GM18951 (cell line): ENCODE measurements at regions not wholly inside any gene's neighbourhood (a gene's known extent, or its start where the extent isn't known, plus 50 kb on each side); places are given as distances from the start of the nearest gene placed in this dataset.

Source experiments
- POLR2A ChIP-seq: IDR thresholded peaks from 4 replicates; pipeline ENCODE4 v1.6.1; 2011; ENCODE audit warnings: mild to moderate bottlenecking; ENCODE audit not compliant: insufficient read length, insufficient read depth; ENCODE audit errors: extremely low read depth
- in situ Hi-C: fragments of 300-500 bp; cut with MboI; formaldehyde crosslinking; loops from one replicate; pipeline ENCODE4 v1.12.0; 2022; ENCODE audit warnings: low sequenced_read_pairs, mixed read lengths, inconsistent platforms; ENCODE audit not compliant: unreplicated experiment

DNA sequence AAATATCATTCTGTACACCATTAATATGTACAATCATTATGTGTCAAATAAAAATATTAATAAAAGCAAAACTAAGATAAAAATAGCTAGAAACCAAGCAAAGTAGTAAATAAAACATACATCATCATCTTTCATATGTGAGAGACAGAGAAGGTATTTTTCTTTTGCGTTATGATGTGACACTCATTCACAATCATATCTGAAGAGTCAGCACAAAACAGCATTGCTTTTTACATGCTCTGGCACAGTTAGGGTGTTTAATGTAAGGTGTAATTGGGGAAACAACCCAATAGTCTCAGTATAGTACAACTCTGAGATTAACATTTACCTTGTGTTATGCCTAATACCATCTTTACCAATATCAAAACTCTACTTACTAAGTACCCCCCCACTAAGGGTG lies 376.6 kb downstream of the TMA16 start:
- in situ Hi-C loops = no loop called here

DNA sequence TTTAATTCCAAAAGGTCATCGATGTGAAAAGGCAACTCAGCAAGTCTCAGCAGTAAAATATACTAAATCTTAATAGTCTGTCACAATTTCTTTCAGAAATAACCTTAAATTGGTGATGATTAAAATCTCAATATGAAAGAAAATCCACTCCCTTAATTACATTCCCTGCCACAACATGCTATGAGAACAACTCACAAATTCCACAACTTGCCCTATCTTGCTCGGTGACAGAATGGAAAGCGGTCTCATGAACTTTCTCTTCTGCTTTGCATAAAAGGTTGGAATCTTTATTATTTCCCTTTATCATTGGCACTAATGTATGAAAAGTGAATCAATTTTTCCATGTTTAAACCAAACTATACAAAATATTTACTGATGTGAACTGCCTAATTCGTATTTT lies 380.8 kb downstream of the TMA16 start:
- TF ChIP-seq POLR2A = no peak

More for the DNA sequence above, 376.6 kb downstream of the TMA16 start:
- no peak for TF ChIP-seq POLR2A

DNA sequence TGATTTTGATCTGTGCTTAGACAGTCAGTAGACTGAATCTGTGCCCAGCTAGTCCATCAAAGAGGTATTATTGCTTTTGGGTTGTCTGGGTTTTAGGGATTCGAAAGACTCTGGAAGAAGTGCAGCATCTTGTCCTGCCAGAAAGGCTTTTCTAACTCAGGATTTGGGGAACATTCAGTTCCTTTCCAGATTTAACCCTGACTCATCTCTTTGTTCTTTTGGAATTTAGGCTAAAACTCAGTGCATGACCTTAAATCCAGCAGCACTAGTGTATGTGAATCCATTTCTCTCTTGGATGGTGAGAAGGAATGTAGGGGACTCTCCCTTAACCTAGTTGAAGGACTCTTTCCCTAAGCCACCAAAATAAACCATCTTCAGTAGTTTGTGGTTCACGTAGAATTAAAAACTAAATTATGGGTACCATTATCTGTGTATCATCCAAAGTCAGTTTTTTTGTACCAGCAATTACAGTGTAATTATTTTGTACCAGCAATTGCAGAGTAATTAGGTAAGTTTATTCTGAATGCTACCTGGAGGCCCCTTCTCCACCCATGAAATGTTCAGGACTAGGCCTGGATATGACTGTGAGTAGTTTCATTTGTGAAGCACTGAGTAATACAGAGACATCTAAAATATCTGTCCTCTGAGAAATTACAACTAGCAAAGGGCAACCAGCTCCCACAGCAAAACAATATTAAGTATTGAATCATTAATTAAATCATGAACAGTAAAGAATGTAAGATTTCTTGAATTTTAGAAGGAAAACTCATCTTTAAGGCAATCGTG lies 384.0 kb downstream of the TMA16 start:
- no peak for TF ChIP-seq POLR2A
- in situ Hi-C loops = no loop called here

More for the DNA sequence above, 380.8 kb downstream of the TMA16 start:
- in situ Hi-C loops = no loop called here

DNA sequence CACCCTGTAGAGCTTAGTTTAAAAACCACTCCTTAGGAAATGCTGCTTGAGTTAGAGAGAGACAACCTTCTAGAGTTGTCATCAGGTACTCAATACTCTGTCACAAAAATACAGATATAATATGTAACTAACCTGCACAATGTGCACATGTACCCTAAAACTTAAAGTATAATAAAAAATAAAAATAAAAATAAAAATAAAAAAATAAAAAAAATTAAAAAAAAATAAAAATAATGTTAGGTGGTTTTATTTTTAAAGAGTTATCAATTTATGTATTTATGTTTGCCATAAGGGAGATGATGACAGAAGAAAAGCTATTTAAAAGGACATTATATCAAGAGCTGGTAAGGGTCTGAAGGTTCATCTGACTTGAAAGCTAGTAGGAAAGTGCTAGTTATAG lies 397.9 kb downstream of the TMA16 start:
- in situ Hi-C loops = no loop called here
- TF ChIP-seq POLR2A = no peak

DNA sequence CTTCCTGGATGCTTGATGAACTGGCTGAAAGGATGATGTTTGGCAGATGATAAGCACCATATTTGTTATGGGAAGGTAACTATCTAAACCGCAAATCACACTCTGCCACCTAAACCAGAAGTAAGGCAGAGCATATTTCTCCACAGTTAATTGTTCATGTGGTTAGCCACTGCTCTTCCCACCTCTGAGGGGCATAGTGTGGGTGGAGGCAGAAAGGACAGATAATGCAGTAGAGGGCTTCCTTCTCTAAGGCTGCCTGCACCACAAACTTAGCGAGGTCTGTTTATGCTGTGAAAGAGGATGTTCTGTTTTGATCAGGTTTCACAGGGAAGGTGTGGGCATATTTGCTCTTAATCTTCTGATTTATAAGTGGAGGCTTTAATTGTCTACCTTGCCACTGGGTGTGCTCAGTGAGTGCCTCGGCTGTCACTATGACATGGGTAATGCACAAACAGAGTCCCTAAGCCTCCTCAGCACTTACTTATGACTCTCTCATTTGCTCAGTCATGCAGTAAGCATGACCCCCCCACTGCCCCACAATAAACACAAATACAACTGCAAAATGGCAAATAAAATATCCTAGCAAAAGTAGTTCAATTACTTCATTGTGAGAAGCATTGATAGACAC lies 401.0 kb downstream of the TMA16 start:
- in situ Hi-C loops = no loop called here
- no peak for TF ChIP-seq POLR2A

DNA sequence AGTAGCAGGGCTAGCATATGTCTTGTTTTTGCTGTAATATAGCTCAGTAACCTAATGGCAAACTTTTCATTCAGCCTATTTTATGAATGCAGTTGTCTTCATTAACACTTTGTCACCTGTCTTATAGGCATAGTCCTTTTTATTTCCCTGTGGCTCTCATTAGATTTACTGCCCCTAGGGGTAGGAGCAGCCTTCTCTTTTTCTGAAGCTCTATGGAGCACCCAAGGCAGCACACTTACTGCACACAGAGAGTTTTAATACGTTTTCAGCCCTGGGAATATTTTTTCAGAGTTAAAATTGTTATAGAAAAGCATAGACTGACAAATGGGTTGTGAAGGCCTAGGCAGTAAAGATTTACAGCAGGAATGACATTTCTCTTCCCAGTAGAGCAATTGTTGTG lies 406.8 kb downstream of the TMA16 start:
- no peak for TF ChIP-seq POLR2A
- in situ Hi-C loops = no loop called here

DNA sequence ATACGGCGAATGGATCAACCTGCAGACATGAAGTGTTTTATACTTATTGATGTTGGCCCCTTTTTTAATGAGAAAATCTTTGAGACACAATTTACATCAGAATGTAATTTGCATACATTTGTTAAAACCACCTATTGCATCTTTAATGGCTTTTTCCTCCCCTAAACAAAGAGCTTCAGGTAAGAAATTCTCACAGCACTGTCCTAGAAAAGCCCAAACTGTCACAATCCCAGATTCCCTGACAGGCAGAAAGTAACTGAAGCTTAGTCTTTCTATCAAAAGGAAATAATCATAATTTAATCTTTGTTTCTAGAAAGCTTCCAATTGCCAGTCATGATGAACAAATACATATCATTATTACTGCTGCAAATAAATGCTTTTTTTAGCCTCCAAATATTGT lies 407.9 kb downstream of the TMA16 start:
- no peak for TF ChIP-seq POLR2A
- in situ Hi-C loops = no loop called here

DNA sequence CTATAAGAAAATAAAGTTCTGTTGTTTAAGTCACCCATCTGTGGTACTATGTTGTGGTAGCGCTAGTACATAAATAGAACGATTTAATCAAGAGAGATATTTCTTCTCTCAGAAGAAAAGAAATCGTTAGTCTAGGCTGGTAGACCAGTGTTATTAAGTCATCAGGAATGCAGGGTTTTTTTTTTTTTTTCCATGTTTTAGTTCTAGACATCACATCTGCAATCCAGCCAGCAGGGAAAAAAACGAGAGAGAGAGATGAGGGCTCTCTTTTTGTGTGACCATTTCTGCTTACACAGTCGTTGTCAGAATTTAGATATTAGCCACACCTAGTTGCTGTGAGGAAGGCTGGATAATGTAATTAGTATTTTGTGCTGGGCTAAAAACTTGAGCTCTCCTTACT lies 417.4 kb downstream of the TMA16 start:
- TF ChIP-seq POLR2A = no peak
- in situ Hi-C loops = no loop called here

DNA sequence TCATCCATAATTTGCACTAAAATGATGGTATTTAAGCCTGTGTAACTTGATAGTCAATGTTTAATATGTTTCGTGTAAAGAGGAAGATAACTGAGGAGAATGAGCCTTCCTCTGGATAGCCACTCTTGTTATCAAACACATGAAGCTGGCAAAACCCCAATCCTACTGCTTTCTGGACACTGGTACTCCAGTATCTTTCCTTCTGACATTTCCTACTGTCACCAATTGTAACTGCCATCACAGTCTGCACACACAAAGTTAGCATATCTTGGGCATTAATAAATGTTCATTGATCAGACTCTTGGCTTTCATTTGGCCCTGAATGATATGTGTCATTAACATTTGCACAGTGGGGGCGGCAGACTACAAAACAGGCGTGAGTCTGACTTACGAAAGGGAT lies 419.1 kb downstream of the TMA16 start:
- no peak for TF ChIP-seq POLR2A
- in situ Hi-C loops = no loop called here

DNA sequence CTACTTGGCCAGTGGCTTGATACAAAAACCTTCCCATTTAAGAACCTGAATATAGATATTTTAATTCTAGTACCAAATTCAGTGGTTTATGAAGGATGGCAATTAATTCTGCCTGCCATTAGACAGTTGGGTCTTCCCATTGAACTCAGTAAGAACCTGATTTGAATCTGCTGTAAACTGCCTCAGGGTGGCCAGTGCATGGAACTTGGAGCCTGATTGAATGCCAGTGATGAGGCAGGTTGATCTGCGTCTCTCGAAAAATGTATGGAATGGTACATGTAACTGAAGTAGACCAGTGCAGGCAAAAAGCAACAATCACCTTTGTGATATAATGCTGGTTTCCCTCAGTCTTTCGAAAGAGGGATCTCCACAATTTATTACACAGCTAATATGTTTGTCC lies 421.4 kb downstream of the TMA16 start:
- in situ Hi-C loops = no loop called here
- TF ChIP-seq POLR2A = no peak

DNA sequence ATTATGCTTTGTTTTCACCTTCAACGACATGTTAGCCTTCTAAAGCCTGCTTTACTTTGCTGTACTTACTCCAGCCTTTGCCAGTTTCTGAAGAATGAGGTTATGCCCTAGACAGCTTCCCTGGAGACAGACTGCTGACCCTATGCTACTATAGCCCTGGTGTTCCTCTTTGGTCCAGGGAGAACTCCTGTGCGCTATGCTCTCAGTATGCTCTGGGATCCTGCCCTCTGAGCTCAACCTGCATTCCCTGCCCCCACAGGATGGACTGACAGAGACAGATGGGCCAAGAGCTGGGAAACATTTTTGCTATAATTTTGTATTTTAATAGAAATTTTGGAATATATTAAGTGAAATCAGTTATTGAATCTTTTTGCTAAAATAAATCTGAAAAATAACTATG lies 425.9 kb downstream of the TMA16 start:
- in situ Hi-C loops = no loop called here
- no peak for TF ChIP-seq POLR2A

DNA sequence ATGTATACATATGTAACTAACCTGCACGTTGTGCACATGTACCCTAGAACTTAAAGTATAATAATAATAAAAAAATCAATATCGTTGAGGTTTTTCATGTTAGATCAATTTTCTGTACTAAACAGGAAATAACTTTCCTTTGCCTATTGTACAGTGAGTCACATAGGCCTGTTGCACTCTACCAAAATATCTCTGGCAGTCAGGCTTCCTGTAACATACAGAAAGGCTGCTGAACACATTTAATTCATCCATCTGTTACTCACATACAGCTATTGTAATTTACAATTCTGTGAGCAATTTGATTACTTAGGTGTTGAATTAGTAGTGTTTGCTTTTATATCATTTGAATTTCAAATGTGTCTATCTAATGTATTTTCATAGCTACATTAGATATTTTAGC lies 427.8 kb downstream of the TMA16 start:
- in situ Hi-C loops = no loop called here
- no peak for TF ChIP-seq POLR2A

DNA sequence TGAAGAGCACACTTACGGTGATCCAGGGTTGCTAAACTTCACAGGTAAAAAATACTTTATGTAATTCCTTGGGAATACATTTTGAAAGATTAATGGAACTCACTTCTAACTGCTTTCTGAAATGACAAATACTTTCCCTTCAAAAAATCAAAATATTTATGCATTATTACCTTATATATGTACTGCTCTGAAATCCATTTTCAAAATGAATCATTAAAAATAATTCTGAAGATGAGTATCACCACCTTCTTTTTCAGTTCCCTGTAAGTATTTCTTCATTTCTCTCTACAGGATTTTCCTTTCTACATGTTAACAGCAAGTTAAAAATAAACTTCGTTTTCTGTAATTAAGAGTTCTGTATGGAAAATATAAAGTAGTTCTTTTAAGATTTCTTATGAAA lies 428.6 kb downstream of the TMA16 start:
- no peak for TF ChIP-seq POLR2A
- in situ Hi-C loops = no loop called here

DNA sequence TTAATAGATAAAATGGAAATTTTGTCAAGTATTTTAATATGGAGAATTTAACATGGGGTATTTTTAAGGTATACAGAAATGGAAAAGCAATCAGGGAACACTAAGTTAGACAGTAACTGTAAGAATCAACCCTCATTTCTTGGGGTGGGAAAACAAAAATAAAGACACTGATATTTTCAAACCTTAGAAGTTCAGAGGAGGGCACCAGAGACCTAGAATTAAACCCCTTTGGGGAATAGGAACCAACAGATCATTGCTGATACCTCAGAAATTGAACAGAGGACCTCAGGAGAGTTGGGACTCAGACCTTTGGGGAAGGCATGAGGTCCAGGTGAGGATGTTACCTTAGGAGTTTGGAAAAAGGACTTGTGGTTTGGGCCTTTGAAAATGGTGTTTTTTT lies 435.6 kb downstream of the TMA16 start:
- no peak for TF ChIP-seq POLR2A

More for the DNA sequence above, 435.6 kb downstream of the TMA16 start:
- in situ Hi-C loops = no loop called here
